ENCODE measurements at regions not wholly inside any gene's neighbourhood (a gene's known extent, or its start where the extent isn't known, plus 50 kb on each side); places are given as distances from the start of the nearest gene placed in this dataset.

- TF ChIP-seq, protein P1, sequence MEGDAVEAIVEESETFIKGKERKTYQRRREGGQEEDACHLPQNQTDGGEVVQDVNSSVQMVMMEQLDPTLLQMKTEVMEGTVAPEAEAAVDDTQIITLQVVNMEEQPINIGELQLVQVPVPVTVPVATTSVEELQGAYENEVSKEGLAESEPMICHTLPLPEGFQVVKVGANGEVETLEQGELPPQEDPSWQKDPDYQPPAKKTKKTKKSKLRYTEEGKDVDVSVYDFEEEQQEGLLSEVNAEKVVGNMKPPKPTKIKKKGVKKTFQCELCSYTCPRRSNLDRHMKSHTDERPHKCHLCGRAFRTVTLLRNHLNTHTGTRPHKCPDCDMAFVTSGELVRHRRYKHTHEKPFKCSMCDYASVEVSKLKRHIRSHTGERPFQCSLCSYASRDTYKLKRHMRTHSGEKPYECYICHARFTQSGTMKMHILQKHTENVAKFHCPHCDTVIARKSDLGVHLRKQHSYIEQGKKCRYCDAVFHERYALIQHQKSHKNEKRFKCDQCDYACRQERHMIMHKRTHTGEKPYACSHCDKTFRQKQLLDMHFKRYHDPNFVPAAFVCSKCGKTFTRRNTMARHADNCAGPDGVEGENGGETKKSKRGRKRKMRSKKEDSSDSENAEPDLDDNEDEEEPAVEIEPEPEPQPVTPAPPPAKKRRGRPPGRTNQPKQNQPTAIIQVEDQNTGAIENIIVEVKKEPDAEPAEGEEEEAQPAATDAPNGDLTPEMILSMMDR (IDR thresholded peaks at IDR 0.05; ENCODE audit: insufficient read depth, low read depth, low read length), result no peak
- no peak for TF ChIP-seq EZH2 (IDR thresholded peaks at IDR 0.05; ENCODE audit: insufficient read depth, low read length)
Observed at GRCh38 chr22:27491888-27492287, 309.7 kb downstream of the MN1 start.

All from astrocyte (in vitro differentiated cells and primary cell).